ENCODE measurements at regions not wholly inside any gene's neighbourhood (a gene's known extent, or its start where the extent isn't known, plus 50 kb on each side); places are given as distances from the start of the nearest gene placed in this dataset.
A peak's percentile ranks its signal among the peaks of the same experiment; 100 is the strongest.

GRCh38 chr2:30310371-30310770, 79.0 kb downstream of the LBH start:
- no peak for DNase-seq

GRCh38 chr2:30310955-30311354, 79.6 kb downstream of the LBH start:
- DNase-seq = peak in 1 of 2 experiments; percentile 32

- no peak for DNase-seq
Measured at GRCh38 chr2:30311711-30312110, 80.4 kb downstream of the LBH start.

GRCh38 chr2:30312916-30313315, 81.6 kb downstream of the LBH start:
- no peak for DNase-seq

- no peak for DNase-seq
Measured at GRCh38 chr2:30314981-30315380, 83.6 kb downstream of the LBH start.

DNA sequence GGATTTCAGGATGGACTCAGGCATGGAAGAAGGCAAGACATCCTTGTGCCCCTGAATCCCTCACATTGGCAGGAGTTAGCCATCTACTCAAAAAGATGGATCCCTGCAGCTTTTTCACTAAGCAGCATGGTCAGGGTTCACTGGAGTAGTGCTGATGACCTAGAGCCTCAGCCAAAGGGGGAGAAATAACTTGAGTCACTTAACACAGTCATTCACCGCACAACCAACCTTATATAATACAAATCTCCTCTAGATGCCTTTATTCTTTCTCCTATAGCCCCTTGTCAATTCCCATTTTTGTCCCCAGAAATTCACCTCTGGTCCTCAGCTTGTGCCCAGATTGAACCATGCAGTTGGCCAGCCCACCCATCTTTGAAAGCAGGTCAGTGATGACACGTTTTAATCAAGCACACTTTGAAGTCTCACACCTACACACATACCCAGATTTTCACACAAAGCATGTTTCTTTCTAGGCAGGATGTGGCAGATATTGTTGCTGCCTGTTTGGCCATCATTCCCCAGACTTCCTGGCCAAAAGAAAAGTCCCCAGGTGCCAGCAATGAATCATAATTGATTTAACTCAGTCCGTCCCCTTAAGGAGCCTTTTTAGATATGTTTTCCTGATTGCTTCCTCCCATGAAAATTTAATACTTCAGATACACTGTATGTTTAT, 84.2 kb downstream of the LBH start:
- peak; percentile 44 to 46 for DNase-seq

DNA sequence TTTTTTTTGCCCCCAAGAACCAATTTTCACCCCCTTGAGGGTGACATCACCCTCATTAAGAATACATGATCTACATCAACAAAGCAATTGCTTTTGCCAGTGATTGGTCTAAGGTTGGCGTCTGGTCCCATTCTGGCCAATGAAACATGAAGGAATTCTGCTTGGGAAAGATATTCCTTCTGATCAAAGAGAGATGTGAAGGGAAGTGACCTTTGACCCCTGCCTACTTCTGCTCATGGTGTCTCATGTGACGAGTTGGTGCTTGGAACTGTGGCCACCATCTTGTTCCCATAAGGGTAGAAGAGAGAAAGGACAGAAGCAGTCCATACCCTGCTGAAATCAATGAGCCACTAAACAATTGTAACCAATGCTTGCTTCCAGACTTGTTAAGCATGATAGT, 85.1 kb downstream of the LBH start:
- DNase-seq = no peak

DNA sequence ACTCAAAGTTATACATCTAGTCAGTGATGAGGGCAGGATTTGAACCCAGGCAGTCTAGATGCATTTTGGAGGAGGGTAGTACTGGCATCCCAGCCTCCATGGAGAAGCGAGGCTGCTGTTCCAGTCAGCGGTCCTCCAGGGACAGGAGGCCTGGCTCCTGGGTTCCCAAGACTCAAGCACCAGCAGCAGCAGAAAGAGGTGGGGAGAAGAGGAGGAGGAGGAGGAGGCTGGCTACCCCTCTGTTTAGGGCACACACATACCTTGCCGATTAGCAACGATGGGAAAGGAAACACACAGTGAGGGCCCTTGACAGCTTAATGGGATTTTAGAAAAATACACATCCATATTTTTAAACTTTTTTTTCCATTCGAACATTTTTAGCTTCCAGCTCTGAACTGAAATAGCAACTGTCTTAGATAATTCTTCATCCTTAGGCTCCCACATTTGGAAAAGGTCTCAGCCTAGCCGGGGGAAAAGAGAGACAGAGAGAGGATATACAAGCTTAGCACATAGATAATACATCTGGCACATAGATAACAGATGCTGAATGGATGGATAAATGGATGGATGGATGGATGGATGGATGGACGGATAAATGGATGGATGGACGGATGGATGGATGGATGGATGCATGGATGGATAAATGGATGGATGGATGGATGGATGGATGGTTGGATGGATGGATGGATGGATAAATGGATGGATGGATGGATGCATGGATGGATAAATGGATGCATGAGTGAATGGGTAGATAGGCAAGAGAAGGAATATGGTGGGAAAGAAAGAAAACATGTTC, 87.9 kb downstream of the LBH start:
- no peak for DNase-seq

DNA sequence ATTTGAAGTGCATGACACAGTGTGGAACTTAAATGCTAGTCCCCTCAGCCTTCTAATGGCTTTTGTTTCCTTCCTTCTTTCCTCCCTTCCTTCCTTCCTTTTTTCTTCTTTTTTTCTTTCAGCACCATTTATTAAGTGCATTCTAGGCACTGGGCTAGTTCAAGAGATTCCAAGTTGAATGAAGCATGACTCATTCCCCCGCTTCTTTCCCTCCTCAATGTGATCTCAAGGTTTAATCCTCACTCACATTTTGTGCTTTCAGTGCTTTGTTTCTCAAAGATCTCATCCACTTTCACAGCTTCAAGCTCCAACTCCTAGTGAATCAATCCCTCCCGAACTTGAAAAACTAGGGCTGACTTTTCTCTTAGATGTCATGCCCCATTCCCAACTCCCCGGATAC, 90.1 kb downstream of the LBH start:
- no peak for DNase-seq

- DNase-seq = no peak
Measured at GRCh38 chr2:30323499-30323898, 92.2 kb downstream of the LBH start.

DNA sequence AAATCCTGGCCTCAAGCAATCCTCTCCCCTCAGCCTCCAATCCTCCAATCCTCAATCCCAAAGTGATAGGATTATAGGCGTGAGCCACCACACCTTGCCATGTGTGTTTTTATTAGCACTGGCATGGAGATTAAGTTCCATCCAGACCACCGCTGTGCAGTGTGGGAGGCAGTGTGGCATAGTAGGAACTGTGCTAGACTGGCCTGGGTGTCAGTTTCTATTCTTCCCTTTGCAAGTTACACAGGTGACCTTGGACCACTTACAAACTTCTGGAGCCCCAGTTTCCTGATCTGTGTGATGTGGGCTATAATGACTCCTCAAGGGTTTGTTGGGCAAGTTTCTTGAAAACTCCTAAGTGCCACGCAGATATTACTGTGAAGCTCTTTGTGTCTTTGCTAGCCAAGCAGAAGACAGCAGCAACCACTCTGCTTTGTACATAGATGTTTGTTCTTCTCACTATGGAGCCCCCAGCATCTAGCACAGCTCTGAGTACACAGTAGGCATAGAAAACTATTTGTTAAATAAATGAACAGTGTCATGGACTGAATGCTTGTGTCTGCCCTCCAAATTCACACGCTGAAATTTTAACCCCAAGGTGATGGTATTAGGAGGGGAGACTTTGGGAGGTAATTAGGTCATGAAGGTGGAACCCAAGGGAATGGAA, 93.0 kb downstream of the LBH start:
- no peak for DNase-seq

DNA sequence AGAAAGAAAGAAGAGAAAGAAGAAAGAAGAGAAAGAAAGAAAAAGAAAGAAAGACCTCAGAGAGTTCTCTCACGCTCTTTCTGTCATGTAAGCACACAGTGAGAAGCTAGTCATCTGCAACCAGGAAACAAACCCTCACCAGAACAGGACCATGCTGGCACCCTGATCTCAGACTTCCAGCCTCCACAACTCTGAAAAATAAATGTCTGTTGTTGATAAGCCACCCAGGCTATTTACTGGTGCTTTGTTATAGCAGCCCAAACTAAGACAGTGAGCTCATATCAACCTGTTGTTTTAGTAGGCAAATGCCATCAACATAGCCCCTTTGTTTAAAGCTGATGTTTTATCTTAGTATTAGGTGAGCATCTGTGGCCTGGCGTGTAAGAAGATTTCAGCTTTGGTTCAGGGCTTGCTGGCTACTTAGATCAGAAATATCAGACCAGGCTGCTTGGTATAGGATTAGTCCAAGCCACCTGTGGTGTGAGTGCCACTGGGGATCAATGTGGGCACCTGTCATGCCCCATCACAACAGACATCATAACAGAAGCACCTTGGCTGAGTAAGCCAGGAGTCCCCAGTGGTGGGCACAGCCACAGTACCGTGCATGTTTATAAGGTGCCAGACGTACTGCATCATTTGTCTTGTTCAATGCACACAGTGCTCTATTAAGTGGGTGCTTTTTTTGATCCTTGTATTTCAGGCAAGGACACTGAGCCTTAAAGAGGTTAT, 94.4 kb downstream of the LBH start:
- no peak for DNase-seq

DNA sequence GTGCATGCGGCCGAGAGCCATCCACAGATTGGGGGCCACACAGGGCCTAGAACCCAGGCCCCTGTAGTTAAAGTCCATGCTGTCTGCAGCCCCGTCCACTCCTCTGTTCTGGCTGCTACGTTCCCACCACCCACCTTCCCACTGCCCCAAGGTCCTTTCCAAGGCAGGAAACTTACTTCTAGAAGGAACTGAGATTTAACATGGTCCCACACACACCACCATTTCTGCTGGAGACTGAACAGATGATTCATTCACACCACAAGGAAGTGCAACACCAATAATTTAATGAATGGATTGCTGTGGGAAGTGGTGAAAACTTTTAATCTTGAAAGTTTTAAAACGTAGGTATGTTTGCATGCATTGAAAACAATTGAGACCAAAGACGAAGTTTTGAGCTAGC, 95.2 kb downstream of the LBH start:
- DNase-seq = no peak

GRCh38 chr2:30331038-30331437, 99.7 kb downstream of the LBH start:
- no peak for DNase-seq

DNA sequence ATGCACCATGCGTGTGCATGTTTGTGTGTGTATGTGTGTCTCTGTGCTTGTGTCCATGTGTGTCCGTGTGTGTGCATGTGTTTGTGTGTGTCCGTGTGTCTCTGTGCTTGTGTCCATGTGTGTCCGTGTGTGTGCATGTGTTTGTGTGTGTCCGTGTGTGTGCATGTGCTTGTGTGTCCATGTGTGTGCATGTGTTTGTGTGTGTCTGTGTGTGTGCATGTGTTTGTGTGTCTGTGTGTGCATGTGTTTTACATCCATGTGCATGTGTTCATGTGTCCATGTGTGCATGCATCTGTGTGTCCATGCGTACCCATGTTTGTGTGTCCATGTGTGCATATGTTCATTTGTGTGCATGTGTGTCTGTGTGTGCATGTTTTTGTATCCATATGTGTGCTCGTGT, 100.5 kb downstream of the LBH start:
- DNase-seq = no peak

DNA sequence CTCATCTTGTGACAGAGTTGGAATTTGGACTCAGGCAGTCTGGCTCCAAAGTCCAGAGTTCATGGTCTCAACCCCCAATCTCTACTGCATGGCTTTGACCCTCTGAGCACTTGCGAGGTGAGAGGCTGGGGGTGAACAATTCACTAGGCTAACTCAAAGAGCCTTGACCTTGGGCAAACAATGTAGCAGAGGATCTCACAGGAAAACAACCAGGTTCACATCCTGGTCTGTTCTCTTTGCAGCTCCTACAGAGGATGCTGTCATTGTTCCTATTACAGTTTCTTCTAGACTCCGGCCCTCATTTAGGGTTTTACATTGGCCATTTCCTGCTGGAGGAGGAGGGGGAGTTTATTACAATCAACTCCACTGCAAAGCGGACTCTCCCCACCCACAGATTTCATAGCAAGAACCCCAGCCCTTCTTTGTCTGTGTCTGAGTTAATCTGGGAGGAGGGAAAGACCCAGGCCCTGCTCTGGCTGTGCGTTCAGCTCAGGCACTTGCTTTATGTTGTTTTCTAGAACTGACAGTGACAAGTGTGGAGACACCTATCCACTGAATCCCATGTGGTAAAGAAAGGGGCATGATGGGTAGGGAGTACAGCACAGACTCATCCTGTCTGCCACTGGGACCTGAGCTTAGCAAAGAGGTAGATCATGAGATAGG, 101.6 kb downstream of the LBH start:
- DNase-seq = peak; percentile 60 to 66

DNA sequence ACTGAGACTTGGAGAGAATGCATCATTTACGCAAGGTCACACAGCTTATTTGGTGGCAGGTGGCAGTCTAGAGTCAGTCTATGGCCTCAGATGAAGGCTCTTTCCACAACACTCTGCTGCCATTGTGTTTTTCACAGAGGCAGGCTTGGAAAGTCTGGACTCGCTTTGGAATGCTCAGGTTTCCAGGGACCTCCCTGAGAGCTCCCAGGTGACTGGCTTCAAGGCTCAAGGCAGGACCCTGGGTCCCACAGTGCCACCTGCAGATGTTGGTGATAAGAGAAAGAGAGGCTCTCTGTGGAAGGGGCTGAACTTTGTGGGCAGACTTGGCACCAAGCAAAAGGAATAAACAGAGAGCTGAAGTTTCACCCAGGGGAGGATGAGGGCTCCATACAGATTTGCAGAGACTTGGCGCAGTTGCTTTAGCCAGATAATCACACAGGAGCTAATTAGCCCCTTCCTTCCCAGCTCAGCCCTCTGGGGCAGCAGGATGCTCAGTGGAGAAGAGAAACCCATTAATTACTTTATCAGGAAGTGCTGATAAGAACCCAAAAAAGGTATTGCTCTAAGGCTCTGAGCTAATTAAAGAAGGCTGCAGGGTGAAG, 103.5 kb downstream of the LBH start:
- peak; percentile 39 to 45 for DNase-seq

DNA sequence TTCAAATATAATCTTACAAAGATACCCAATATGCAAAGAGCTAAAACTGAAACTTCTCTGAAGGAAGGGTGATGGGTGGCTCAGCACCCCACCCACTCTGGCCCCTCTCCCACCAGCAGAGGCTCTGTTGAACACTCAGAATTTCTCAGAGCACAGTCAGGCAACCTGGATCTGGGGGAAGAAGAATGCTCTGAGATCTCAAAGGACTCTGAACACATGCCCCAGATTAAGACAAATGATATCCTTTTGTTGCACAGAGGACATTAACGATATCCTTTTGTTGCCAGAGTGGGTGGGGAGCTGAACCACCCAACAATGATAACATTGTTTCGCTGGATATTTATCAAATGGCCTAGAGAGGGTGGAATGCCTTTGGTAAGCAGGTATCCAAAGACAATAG, 104.8 kb downstream of the LBH start:
- DNase-seq = no peak

DNA sequence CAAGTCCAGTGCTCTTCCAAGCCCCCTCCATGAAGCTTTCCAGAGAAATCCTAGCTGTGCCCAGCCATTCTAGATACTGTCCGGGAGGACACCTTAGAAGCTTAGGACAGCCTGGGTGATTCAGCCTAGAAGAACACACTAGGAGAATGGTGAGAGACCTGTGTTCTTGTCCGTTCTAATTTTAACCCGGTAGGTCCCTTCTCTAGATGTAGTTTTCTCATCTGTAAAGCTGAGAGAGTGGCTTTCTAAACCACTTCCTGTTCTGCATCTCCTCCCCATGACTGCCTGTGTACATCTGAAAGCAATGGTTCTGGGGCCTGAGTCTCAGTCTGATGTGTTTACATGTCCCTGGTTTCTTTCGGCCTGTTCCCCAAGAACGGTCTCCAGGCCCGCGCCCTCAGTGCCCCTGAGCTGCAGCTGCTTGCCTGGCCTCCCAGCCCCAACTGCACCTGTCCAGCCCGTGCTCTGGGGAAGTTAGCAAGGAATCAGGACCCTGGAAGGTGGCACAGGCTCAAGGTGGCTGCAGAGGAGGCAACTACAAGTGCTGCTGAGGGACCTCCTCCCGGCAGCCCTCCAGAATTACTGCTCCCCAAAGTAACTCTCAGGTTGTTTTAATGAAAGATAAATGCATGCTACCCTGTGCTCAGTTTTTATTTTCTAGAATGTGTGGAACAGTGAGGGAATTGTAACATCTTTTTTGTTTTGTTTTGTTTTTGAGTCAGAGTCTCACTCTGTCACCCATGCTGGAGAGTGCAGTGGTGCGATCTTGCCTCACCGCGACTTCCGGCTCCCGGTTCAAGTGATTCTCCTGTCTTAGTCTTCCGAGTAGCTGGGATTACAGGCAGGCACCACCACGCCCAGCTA, 105.9 kb downstream of the LBH start:
- peak; percentile 67 to 69 for DNase-seq

DNA sequence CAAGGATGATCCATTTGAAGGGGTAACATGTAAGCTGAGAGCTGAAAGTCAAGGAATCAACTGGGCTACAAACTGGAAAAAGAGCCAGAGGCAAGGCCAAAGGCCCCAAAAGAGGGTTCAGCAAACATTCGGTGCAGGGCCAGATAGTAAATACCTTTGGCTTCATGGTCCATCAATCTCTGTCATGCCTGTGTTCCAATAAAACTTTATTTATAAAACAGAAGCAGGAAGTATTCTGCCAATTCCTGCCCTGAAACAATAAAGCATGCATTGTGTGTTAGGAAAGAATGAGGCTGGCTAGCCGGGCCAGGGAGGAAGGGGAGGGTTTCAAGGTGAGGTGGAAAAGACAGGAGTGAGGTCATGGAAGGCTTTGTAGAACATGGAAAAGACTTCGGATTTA, 107.1 kb downstream of the LBH start:
- DNase-seq = no peak

- DNase-seq = no peak
Measured at GRCh38 chr2:30339071-30339470, 107.7 kb downstream of the LBH start.
